ENCODE measurements at regions not wholly inside any gene's neighbourhood (a gene's known extent, or its start where the extent isn't known, plus 50 kb on each side); places are given as distances from the start of the nearest gene placed in this dataset.

- TF ChIP-seq CTCF (IDR thresholded peaks at IDR 0.05): no peak
- no peak for TF ChIP-seq POLR2A (IDR thresholded peaks at IDR 0.05)
- TF ChIP-seq POLR2AphosphoS5 (IDR thresholded peaks at IDR 0.05): no peak
Observed at GRCh38 chr7:145168879-145169278, 333.0 kb upstream of the TPK1 start.

GRCh38 chr7:145168427-145168826, 332.6 kb upstream of the TPK1 start:
- no peak for DNase-seq (ENCODE audit: low spot score in 2 of 2)
- TF ChIP-seq CTCF (IDR thresholded peaks at IDR 0.05): no peak
- TF ChIP-seq POLR2AphosphoS5 (IDR thresholded peaks at IDR 0.05): no peak
- TF ChIP-seq POLR2A (IDR thresholded peaks at IDR 0.05): no peak
- H3K36me3 ChIP-seq: no peaks in the 10 kb centered on the region
- no peaks in the 10 kb centered on the region for H3K4me1 ChIP-seq
- intact Hi-C loops (cut with DNase I; ENCODE audit: low total_unique reads): no loop called here
- no peak overlapping the region for H3K4me3 ChIP-seq
- no peaks in the 10 kb centered on the region for H3K9me3 ChIP-seq
- H3K27ac ChIP-seq: no peak overlapping the region
- no peaks in the 10 kb centered on the region for H3K27me3 ChIP-seq

More at GRCh38 chr7:145168879-145169278, 333.0 kb upstream of the TPK1 start:
- H3K27ac ChIP-seq: no peak overlapping the region
- intact Hi-C loops (cut with DNase I; ENCODE audit: low total_unique reads): no loop called here
- H3K4me1 ChIP-seq: no peaks in the 10 kb centered on the region
- no peaks in the 10 kb centered on the region for H3K9me3 ChIP-seq
- no peak overlapping the region for H3K4me3 ChIP-seq
- H3K36me3 ChIP-seq: no peaks in the 10 kb centered on the region
- H3K27me3 ChIP-seq: no peaks in the 10 kb centered on the region
- DNase-seq (ENCODE audit: low spot score in 2 of 2): no peak

GRCh38 chr7:145156834-145157233, 321.0 kb upstream of the TPK1 start:
- Histone ChIP-seq H3K4me3 (no peak overlapping the region), H3K27me3 (no peaks in the 10 kb centered on the region), H3K36me3 (no peaks in the 10 kb centered on the region), H3K27ac (no peak overlapping the region), H3K4me1 (no peaks in the 10 kb centered on the region), H3K9me3 (no peaks in the 10 kb centered on the region)
- DNase-seq (ENCODE audit: low spot score in 2 of 2): no peak
- no peak for TF ChIP-seq POLR2AphosphoS5 (IDR thresholded peaks at IDR 0.05)
- TF ChIP-seq POLR2A (IDR thresholded peaks at IDR 0.05): no peak
- TF ChIP-seq CTCF (IDR thresholded peaks at IDR 0.05): no peak
- intact Hi-C loops (cut with DNase I; ENCODE audit: low total_unique reads): no loop called here

GRCh38 chr7:145152589-145152988, 316.7 kb upstream of the TPK1 start:
- TF ChIP-seq POLR2AphosphoS5 (IDR thresholded peaks at IDR 0.05) (no peak), CTCF (IDR thresholded peaks at IDR 0.05) (no peak), POLR2A (IDR thresholded peaks at IDR 0.05) (no peak)
- no peak overlapping the region for H3K4me3 ChIP-seq
- no peaks in the 10 kb centered on the region for H3K36me3 ChIP-seq
- intact Hi-C loops (cut with DNase I; ENCODE audit: low total_unique reads): no loop called here
- no peak overlapping the region for H3K27ac ChIP-seq
- H3K4me1 ChIP-seq: no peaks in the 10 kb centered on the region
- H3K9me3 ChIP-seq: no peaks in the 10 kb centered on the region
- H3K27me3 ChIP-seq: no peaks in the 10 kb centered on the region
- DNase-seq (ENCODE audit: low spot score in 2 of 2): no peak

GRCh38 chr7:145151676-145152075, 315.8 kb upstream of the TPK1 start:
- Histone ChIP-seq H3K4me3 (no peak overlapping the region), H3K27ac (no peak overlapping the region), H3K4me1 (no peaks in the 10 kb centered on the region), H3K36me3 (no peaks in the 10 kb centered on the region), H3K9me3 (no peaks in the 10 kb centered on the region), H3K27me3 (no peaks in the 10 kb centered on the region)
- intact Hi-C loops (cut with DNase I; ENCODE audit: low total_unique reads): no loop called here
- DNase-seq (ENCODE audit: low spot score in 2 of 2): no peak
- no peak for TF ChIP-seq CTCF (IDR thresholded peaks at IDR 0.05)

Data from breast epithelium (tissue), 4 donors.